ENCODE measurements at regions not wholly inside any gene's neighbourhood (a gene's known extent, or its start where the extent isn't known, plus 50 kb on each side); places are given as distances from the start of the nearest gene placed in this dataset.

DNA sequence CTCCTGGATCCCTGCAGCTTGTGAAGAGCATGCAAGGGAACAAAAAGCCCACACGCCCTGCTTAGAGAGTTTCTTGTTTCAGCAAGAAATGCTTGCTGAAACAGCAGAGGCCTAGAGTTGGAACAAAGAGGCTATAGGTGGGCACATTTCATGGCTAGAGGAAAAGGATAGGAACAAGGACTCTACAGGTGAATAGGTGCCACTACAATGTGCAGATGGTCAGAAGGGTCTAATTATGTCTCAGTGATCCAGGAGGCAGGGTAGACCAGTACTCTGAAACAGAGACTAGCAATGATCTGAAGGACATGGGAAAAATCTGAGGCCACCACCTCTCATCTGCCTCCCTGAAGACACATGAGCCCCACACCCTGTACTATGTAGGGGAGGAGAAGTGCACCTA lies 609.0 kb downstream of the REEP3 start:
- H3K4me3 Mint-ChIP-seq, result no peak overlapping the region
- no peak overlapping the region for H3K27ac Mint-ChIP-seq
- ATAC-seq, result no peak
- H3K4me1 Mint-ChIP-seq (ENCODE audit: low read depth in 2 of 2), result no peaks in the 10 kb centered on the region
- no peaks in the 10 kb centered on the region for H3K36me3 Mint-ChIP-seq
- no peak for DNase-seq (ENCODE audit: low spot score)
- no peaks in the 10 kb centered on the region for H3K9me3 Mint-ChIP-seq
- H3K27me3 Mint-ChIP-seq, result no peaks in the 10 kb centered on the region

GRCh38 chr10:64134676-64135075 lies 613.5 kb downstream of the REEP3 start:
- H3K4me3 Mint-ChIP-seq, result no peak overlapping the region
- H3K27me3 Mint-ChIP-seq, result no peaks in the 10 kb centered on the region
- H3K9me3 Mint-ChIP-seq, result no peaks in the 10 kb centered on the region
- DNase-seq (ENCODE audit: low spot score) (no peak), ATAC-seq (no peak)
- no peak overlapping the region for H3K27ac Mint-ChIP-seq
- no peaks in the 10 kb centered on the region for H3K36me3 Mint-ChIP-seq
- no peaks in the 10 kb centered on the region for H3K4me1 Mint-ChIP-seq (ENCODE audit: low read depth in 2 of 2)

DNA sequence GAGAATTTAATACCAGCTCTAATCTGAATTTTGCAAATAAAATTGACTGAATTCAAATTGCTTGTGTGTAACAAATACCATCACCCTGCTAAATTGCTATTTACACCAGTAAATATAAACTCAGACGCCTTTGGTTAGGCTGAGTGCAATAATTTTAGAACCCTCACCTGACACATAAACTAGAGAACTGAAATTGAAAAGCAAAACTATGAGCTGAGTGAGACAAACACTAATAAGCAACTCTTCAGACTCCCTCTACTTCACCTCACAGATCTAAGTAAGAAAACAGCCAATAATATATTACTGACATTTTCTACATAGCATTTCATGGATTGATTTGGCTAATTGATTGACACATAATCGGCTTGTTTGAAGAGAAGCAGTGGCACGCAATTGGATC lies 621.2 kb downstream of the REEP3 start:
- ATAC-seq, result no peak
- H3K4me3 Mint-ChIP-seq, result no peak overlapping the region

GRCh38 chr10:64148607-64149006 lies 627.4 kb downstream of the REEP3 start:
- H3K9me3 Mint-ChIP-seq, result peaks cover 10% of the 10 kb centered on the region
- no peak for DNase-seq (ENCODE audit: low spot score)
- H3K27ac Mint-ChIP-seq, result no peak overlapping the region
- H3K4me3 Mint-ChIP-seq, result no peak overlapping the region
- H3K4me1 Mint-ChIP-seq (ENCODE audit: low read depth in 2 of 2), result no peaks in the 10 kb centered on the region
- ATAC-seq, result no peak
- H3K36me3 Mint-ChIP-seq, result no peaks in the 10 kb centered on the region
- no peaks in the 10 kb centered on the region for H3K27me3 Mint-ChIP-seq

More for the DNA sequence above, 621.2 kb downstream of the REEP3 start:
- no peak overlapping the region for H3K27ac Mint-ChIP-seq
- no peaks in the 10 kb centered on the region for H3K27me3 Mint-ChIP-seq
- H3K4me1 Mint-ChIP-seq (ENCODE audit: low read depth in 2 of 2), result no peaks in the 10 kb centered on the region
- no peaks in the 10 kb centered on the region for H3K36me3 Mint-ChIP-seq
- H3K9me3 Mint-ChIP-seq, result peaks cover 9% of the 10 kb centered on the region
- DNase-seq (ENCODE audit: low spot score), result no peak

DNA sequence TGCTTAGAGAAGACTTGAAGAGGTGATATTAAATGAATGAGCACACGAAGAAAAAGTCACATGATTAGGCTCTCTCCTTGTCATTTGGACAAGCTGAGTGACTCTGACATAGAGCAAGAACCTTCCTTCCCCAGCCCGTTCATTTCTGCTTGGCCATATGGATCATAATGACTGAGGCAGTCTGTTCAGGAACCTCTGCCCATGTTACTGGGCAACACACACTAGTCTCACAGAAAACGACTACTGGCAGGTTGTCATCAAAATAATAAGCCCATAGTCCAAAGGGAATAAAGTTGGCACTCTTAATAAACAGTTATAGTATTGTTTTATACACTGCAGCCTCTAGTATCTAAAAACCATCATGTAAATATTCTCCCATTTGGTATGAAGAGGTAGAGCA lies 635.0 kb downstream of the REEP3 start:
- no peak for DNase-seq (ENCODE audit: low spot score)
- H3K4me3 Mint-ChIP-seq, result no peak overlapping the region
- H3K27me3 Mint-ChIP-seq, result no peaks in the 10 kb centered on the region
- peaks cover 9% of the 10 kb centered on the region for H3K9me3 Mint-ChIP-seq
- no peak for ATAC-seq
- H3K27ac Mint-ChIP-seq, result no peak overlapping the region
- H3K4me1 Mint-ChIP-seq (ENCODE audit: low read depth in 2 of 2), result no peaks in the 10 kb centered on the region
- no peaks in the 10 kb centered on the region for H3K36me3 Mint-ChIP-seq

DNA sequence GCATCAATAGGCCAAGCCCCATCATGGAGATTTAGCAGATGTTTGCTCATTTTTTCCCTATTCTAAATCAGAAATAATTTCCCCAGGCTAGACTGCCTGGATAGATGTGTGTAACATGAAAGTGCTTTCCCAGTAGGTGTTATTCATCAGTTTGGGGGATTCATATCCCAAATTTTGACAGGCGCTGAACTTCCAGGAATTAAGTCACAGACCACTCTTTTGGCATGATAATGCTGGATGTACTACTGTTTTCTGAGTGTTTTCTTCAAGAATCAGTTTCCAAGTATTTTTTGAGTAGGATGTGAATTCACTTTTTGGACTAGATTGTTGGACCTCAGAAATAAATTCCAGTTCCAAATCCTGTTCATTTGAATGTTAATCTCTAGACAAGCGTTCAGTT lies 637.4 kb downstream of the REEP3 start:
- ATAC-seq (no peak), DNase-seq (ENCODE audit: low spot score) (no peak)
- H3K4me3 Mint-ChIP-seq, result no peak overlapping the region
- no peaks in the 10 kb centered on the region for H3K27me3 Mint-ChIP-seq
- no peak overlapping the region for H3K27ac Mint-ChIP-seq
- H3K36me3 Mint-ChIP-seq, result no peaks in the 10 kb centered on the region
- H3K9me3 Mint-ChIP-seq, result peaks cover 6% of the 10 kb centered on the region
- no peaks in the 10 kb centered on the region for H3K4me1 Mint-ChIP-seq (ENCODE audit: low read depth in 2 of 2)

DNA sequence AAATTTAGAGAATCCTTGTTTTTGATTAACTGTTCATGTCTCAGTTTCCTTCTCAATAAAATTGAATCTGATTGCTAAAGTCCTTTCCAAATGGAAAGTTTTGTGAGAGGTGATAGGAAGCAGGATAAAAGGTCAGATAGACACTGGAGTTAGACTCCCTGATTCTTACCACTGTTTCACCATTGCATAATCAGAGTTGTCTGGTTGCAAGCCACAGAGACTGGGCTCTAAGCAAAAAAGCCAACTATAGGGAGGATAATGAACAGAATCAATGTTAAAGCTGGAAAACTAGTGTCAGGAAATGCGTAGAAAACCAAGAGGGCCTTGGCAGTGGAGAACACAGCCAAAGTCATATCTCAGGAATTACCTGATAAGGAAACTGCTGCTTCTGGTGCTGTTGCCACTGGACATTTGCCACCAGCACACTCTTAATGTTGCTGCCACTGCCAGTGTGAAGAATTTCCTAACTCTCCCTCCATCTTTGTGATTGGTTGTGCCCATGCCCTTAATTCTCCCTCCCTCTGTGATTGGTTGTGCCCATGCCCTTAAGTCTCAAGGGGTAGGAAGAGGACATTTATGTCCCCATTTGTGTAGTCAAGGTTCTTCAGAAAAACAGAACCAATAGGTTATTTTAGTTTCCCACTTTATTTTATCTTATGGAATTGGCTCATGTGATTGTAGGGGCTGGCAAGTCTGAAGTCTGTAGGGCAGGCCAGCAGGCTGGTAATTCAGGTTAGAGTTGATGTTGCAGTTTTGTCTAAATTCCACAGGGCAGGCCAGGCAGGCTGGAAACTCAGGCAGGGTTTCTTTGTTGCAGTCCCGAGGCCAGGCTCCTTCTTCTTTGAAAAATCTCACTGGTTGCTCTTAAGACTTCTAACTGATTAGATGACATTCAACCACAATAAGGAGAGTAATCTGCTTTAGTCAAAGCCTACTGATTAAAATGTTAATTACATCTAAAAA lies 639.0 kb downstream of the REEP3 start:
- no peak overlapping the region for H3K27ac Mint-ChIP-seq
- H3K4me3 Mint-ChIP-seq, result no peak overlapping the region
- H3K4me1 Mint-ChIP-seq (ENCODE audit: low read depth in 2 of 2), result no peaks in the 10 kb centered on the region
- H3K27me3 Mint-ChIP-seq, result no peaks in the 10 kb centered on the region
- DNase-seq (ENCODE audit: low spot score), result no peak
- no peak for ATAC-seq
- H3K9me3 Mint-ChIP-seq, result peaks cover 6% of the 10 kb centered on the region
- no peaks in the 10 kb centered on the region for H3K36me3 Mint-ChIP-seq

DNA sequence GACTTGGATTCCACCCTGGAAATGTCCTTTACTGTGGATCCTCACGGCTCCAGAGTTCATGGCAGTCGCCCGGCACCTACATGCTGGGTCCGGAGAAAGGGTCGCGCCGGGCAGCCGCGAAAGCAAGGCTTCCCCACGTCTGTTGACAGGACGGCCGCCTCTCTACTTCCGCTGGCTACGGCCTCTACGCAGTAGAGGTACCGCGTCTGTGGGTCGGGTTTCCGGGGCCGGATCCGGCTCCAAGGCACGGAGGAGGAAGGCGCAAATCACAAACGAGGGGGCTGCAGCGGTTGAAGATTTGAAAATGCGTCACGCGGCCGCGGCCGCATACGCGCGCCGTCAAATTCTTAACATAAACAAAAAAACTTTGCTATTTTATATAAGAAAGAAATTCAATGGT lies 649.6 kb downstream of the REEP3 start:
- H3K4me1 Mint-ChIP-seq (ENCODE audit: low read depth in 2 of 2), result no peaks in the 10 kb centered on the region
- H3K27me3 Mint-ChIP-seq, result no peaks in the 10 kb centered on the region
- H3K9me3 Mint-ChIP-seq, result peaks cover 6% of the 10 kb centered on the region
- no peaks in the 10 kb centered on the region for H3K36me3 Mint-ChIP-seq
- ATAC-seq (no peak), DNase-seq (ENCODE audit: low spot score) (no peak)
- H3K27ac Mint-ChIP-seq, result no peak overlapping the region
- H3K4me3 Mint-ChIP-seq, result no peak overlapping the region

GRCh38 chr10:64173826-64174225 lies 652.6 kb downstream of the REEP3 start:
- ATAC-seq, result no peak
- Mint-ChIP-seq H3K4me1 (ENCODE audit: low read depth in 2 of 2) (no peaks in the 10 kb centered on the region), H3K27ac (no peak overlapping the region), H3K27me3 (no peaks in the 10 kb centered on the region), H3K9me3 (no peaks in the 10 kb centered on the region), H3K4me3 (no peak overlapping the region), H3K36me3 (no peaks in the 10 kb centered on the region)
- DNase-seq (ENCODE audit: low spot score), result no peak

DNA sequence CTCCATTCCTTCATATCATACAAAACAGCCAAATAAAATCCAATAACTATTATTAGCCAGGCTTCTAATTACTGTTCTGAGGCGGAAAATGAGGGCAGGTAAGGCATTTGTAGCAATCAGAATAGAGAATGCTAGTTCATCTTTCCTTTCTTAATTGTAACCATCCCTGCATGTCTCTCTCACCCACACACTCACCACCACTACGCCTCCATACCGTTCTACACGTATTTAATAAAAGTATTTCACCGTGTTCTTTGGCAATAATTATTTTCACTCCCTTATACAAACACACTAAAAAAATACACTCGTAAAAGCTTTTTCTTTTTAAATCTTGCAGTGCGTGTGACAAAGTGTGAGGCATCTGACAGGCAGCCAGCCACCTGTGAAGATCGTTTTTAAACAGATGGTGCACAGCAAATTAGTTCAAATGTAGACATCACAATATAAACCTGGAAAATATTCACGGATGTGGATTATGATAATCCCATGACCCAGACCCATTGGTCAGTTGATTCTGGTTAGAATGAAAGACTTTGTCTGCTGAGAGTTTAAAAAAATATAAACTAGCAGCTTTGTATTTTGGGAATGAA lies 653.6 kb downstream of the REEP3 start:
- no peaks in the 10 kb centered on the region for H3K36me3 Mint-ChIP-seq
- no peak overlapping the region for H3K4me3 Mint-ChIP-seq
- H3K27ac Mint-ChIP-seq, result no peak overlapping the region
- H3K9me3 Mint-ChIP-seq, result no peaks in the 10 kb centered on the region
- H3K27me3 Mint-ChIP-seq, result no peaks in the 10 kb centered on the region
- ATAC-seq, result no peak
- DNase-seq (ENCODE audit: low spot score), result no peak
- H3K4me1 Mint-ChIP-seq (ENCODE audit: low read depth in 2 of 2), result no peaks in the 10 kb centered on the region

DNA sequence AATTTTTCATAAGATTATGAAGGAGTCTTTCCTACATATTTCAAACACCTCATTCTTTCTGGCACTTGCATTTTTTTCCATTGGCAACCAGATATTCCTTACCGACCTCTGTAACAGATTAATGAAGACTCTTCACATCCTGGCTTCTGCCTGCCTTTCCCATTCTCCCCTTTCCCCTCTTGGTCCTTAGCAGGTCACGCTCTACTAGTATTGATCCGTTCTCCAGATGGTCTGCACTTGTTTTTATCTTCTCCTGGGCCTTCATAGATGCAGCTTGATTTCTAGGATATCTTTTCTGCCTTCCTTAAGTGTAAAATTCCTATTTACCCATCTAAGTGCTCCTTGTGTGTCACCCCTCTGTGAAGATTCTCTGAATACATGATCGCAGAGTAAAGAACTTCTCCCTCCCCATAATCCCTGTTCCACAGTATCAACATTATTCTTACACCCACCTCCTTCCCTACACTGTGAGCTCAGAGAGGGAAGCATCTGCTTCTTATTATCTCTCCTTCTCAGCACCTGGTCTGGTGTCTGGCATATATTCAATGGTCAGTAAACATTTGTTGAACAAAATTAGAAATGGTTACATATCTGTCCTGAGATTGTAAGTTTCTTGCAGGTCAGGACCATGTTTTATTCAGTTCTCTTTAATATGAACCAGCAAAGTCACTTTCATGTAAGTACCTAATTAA lies 654.2 kb downstream of the REEP3 start:
- no peak for ATAC-seq
- DNase-seq (ENCODE audit: low spot score), result no peak
- Mint-ChIP-seq H3K27ac (no peak overlapping the region), H3K4me3 (no peak overlapping the region), H3K9me3 (peaks cover 2% of the 10 kb centered on the region), H3K36me3 (no peaks in the 10 kb centered on the region), H3K4me1 (ENCODE audit: low read depth in 2 of 2) (no peaks in the 10 kb centered on the region), H3K27me3 (no peaks in the 10 kb centered on the region)

- DNase-seq (ENCODE audit: low spot score), result no peak
- peaks cover 11% of the 10 kb centered on the region for H3K9me3 Mint-ChIP-seq
- H3K27ac Mint-ChIP-seq, result no peak overlapping the region
Measured at GRCh38 chr10:64182671-64183070, 661.5 kb downstream of the REEP3 start.

DNA sequence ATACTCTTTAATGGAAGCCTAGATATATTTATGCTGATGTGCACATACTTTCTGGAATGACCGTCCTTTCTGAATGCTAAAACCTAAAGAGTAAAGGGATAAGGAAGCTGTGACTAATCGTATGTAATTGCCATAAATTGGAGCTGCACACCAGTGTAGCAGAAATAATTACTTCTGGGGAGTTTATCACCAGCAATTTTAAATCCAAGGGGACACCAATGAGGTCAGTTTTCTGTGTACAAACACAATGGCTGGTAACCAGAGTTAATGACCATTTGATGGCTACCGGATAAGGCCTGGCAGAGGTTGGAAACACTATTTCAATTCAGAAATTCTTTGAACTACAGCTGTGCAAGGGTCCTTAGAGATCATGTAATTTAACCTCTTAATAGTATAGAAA lies 670.1 kb downstream of the REEP3 start:
- ATAC-seq, result no peak
- no peaks in the 10 kb centered on the region for H3K36me3 Mint-ChIP-seq

More at GRCh38 chr10:64182671-64183070, 661.5 kb downstream of the REEP3 start:
- no peaks in the 10 kb centered on the region for H3K27me3 Mint-ChIP-seq
- H3K36me3 Mint-ChIP-seq, result no peaks in the 10 kb centered on the region
- H3K4me3 Mint-ChIP-seq, result no peak overlapping the region
- no peak for ATAC-seq
- H3K4me1 Mint-ChIP-seq (ENCODE audit: low read depth in 2 of 2), result no peaks in the 10 kb centered on the region

More for the DNA sequence above, 670.1 kb downstream of the REEP3 start:
- Mint-ChIP-seq H3K4me1 (ENCODE audit: low read depth in 2 of 2) (no peaks in the 10 kb centered on the region), H3K4me3 (no peak overlapping the region), H3K27ac (no peak overlapping the region), H3K27me3 (no peaks in the 10 kb centered on the region), H3K9me3 (peaks cover 10% of the 10 kb centered on the region)
- DNase-seq (ENCODE audit: low spot score), result no peak

Measured in natural killer cell treated with Interleukin-12 subunit alpha and Interleukin-12 subunit beta and Interleukin-15 and Interleukin-18, amount 100 ng/mL, for 72 hours (primary cell).